Left ventricle myocardium superior (tissue), 1 donor: ENCODE measurements at regions not wholly inside any gene's neighbourhood (a gene's known extent, or its start where the extent isn't known, plus 50 kb on each side); places are given as distances from the start of the nearest gene placed in this dataset.

Experiments
- ATAC-seq: fragments of 200-7000 bp; cut with Tn5 transposase; one replicate; pipeline ENCODE4 v1.9.1; 2020; ENCODE audit warnings: mild to moderate bottlenecking, moderate library complexity
- DNase-seq: peaks from one replicate; pipeline ENCODE4 v3.0.0-alpha.2; 2020
- intact Hi-C: fragments of 100-400 bp; cut with micrococcal nuclease; formaldehyde crosslinking; loops from one replicate; pipeline ENCODE4 v1.11.0; 2022
- donor health status: DM: no; HTN: yes; CAD: no; lungs with severe emphysema.

DNA sequence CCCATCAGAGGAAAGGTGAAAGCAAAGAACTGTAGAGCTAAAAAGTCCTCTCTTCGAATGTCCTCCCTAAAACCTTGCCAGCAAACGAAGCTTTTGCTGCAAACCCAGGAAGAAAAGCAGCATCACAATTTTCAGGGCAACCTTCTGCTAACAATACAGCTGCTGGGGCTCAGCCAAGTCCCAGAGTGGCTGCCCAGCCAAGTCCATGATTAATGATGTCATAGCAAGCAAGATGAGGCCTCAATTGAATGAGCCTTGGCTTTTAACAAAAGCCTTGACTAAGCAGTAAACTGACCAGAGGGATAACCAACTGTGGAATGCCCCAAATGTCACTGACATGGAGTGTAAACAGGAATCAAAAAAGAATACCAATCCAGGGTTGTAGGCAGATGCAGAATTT, 342.7 kb downstream of the PMP22 start:
- DNase-seq = no peak
- no peak for ATAC-seq
- intact Hi-C loops = no loop called here

DNA sequence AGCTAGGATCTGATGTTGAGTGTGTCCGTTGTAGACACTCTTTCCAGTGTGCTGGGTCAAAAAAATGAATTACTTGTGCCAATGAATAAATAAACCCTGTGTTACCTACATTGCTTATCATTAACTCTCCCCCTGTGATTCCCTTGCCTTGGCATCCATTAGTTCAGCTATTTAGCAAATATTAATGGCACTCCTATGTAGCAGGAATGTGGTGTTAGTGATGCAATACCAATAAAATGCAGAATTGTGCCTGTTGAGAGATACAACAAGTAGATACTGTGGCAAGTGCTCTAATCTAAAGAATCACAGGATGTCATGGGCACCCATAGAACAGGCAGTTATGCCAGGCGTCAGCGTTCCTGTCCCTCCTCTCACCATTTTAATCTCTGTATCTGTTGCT, 343.2 kb downstream of the PMP22 start:
- intact Hi-C loops = no loop called here
- no peak for DNase-seq
- ATAC-seq = no peak

DNA sequence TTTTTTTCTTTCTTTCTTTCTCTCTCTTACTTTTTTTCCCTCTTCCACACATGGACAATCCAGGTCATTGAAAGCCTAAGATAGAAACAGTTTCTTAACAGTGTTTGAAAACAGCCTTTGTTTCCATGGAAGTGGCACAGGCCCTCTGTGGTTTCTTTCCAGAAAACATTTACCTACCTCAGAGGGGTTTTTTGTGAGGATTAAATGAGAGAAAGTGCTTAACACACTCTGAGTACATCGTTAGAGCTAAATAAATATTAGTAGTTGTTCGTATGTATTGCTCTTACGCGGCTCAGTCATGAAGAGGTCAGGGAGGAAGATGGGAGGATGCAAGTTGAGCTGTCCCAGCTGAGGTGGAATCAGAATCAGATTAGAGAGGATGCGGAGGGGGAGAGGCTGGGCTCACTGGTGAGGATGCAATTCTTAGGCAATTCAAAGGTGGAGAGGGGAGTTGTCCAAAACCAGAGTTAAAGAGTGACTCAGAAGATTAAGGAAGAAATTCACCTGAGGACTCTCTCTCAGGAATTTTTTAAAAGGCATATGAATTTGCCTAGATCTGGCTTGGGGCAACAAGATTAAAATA, 345.4 kb downstream of the PMP22 start:
- DNase-seq (no peak), ATAC-seq (no peak)
- intact Hi-C loops = no loop called here

DNA sequence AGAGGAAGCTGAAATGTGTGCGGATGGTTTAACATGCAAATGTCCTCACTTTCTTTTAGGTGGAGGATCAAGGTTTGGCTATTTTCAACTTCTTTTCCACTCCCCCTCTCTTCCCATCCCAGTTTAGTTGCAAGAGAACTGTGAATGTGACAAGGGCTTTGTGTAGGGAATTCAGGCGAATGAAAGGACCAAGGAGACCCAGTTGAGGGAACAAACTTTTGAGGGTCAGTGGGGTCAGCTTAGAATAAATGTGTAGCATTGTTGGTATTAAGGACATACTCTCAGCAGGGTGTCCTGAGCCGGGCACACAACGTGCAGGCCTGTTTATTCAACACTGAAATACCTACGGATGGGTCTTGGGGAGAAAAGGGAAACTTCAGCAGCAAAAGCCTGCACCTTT, 346.0 kb downstream of the PMP22 start:
- intact Hi-C loops = no loop called here
- no peak for ATAC-seq
- DNase-seq = no peak

DNA sequence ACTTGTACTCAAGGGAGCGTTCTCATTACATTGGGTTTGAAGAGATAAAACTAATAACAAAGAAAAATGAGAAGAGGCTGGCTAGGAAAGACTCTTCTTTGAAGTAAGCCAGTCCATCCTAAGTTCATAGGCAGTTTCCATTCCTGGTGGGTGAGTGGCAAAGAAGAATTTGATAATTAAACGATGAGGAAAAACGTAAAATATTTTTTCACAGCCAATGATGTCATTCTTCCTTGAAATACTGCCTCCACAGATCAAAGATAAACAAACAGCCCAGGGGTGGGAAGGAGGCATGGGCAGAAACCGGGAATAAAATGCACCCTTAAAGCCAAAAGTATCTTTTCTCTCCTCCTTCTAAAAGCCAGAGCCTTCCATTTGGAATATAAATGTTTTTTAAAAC, 346.6 kb downstream of the PMP22 start:
- no peak for DNase-seq
- ATAC-seq = no peak
- intact Hi-C loops = no loop called here

DNA sequence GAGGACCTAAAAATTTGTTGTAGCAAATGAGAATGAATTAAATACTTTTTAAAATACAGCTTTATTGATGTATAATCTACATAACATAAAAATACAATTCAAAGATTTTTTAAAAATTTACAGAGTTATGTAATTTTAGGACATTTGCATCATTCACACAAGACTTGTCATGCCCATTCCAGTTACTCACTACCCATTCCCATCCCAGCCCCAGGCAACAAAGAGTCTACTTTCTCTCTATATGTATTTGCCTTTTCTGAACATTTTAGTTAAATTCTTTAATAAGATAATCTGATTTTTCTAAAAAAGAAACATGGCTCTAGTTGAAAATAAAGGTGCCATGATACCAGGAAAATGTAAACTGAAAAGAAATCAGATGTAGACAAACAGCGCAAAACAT, 354.2 kb downstream of the PMP22 start:
- intact Hi-C loops = no loop called here
- ATAC-seq = no peak
- no peak for DNase-seq

DNA sequence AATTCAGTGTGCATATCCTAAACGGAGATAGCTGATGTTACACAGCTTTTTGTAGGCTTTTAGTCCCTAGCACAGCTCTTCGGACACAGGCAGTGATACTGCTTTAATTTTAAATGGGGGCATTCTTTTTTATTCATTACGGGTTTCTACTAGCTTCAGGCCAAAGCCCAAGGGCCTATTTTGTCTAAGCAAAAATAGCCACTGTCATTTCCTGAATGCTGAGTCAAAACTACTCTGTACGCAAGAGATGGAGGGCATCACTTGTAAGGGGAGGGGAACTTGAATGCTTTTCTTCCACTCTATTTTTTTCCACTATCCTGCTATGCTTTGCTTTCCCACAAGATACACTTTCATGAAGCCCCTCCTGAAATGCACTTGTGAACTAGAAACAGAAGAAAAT, 360.7 kb downstream of the PMP22 start:
- intact Hi-C loops = no loop called here
- DNase-seq (no peak), ATAC-seq (no peak)

DNA sequence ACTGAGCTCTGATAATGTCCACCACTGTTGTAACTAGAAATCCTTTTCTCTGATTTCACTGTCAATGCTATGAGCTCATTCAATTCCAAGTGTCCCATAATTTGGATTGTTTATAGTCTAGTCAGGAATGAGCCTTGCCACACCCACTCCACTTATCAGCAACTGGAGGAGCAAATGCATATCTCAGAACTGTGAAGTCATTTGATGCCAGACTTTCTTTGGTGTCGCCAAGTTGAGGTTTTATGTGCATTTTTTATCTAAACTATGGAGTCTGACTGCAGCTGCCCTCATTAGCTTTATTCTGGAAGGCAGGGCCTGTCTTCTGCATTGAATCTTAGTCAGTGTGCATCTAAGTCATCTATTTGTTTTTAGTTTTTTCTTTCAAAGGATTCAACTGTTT, 361.3 kb downstream of the PMP22 start:
- ATAC-seq (no peak), DNase-seq (no peak)
- intact Hi-C loops = no loop called here

DNA sequence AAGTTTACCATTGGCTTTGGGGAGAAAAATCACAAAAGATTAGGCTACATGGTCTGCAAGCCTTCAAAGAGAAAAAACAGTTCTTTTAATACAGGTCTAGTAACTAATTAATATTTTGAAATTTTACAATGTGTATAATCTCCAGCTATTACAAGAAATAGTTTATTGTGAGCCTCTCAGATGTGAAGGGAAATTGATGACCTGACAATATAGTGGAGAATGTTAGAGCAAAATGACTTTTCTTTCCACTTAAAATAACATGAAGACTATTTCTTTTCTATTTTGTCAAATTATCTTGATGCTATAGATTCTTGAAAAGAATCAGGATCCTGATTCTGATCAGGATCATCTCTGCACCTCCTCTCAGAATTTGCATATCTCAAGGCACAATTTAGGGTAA, 362.3 kb downstream of the PMP22 start:
- DNase-seq = no peak
- intact Hi-C loops = no loop called here
- no peak for ATAC-seq

DNA sequence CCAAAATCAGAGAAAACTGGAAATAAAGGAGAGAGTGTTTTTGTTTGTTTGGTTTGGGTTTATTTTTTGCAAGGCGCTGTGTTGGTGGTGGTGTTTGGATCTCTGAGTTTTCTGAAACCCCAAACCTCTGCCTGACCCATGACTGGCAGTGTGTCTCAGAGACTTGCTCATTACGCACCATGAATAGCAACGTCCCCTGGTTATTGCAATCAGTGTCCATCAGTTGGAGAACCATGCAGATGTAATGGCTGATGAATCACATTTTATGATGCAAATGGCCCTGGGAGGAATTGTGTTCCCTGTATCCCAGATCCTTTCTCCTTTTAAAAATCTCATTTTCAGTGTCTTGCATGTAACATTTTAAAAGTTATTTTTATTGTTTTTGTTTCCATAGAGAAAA, 362.8 kb downstream of the PMP22 start:
- ATAC-seq (no peak), DNase-seq (no peak)
- intact Hi-C loops = no loop called here

DNA sequence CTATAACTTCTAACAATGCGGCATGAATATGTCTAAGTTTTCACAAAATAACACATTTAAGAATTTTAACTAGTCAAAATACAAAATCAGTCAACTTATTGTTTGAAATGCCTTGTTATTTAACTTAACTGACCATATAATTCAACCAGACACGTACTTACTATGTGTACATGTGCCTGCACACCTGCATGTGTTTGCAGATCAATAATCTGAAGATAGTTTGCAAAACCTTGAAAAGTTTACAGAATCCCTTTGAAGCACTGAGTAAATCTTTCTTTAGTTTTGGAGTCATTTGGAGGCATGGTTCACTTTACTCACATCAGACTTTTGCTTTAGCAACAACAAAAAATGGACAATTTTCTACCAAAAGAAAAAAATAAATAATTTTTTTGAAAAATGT, 363.8 kb downstream of the PMP22 start:
- DNase-seq = no peak
- no peak for ATAC-seq
- intact Hi-C loops = no loop called here

DNA sequence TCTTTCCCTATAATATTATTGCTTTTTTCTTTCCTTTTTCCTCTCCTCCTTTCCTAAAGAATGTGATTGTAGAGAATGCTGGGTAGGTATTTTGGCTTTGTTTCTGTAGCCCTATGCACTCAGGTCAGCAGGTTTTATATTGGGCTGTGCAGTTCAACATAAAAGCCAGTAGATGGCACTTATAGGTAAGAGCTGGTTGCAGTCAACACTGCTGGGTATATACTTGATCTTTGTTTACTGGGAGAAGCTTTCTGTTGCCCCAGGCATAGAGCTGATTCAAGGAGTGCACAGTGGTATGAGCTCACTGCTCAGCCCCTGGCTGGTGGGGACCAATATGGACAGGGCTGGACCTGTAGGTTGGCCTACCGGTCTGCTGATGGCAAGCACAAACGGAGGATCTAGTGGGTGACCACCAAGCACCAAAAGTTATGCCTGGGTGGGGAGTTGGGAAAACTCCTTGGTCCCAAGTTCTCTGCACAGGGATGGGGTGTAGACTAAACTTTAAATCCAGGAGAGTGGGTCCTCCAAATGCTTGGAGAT, 378.9 kb downstream of the PMP22 start:
- DNase-seq (no peak), ATAC-seq (no peak)
- intact Hi-C loops = no loop called here

DNA sequence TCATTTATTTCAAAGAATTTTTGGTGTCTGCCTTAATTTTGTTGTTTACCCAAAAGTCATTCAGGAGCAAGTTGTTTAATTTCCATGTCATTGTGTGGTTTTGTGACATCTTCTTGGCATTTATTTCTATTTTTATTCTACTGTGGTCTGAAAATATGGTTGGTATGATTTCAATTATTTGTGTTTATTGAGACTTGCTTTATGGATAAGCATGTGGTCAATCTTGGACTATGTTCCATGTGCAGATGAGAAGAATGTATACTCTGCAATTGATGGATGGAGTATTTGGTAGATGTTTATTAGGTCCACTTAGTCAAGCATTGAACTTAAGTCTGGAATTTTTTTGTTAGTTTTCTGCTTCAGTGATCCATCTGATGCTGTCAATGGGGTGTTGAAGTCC, 383.0 kb downstream of the PMP22 start:
- no peak for ATAC-seq
- intact Hi-C loops = no loop called here
- no peak for DNase-seq

DNA sequence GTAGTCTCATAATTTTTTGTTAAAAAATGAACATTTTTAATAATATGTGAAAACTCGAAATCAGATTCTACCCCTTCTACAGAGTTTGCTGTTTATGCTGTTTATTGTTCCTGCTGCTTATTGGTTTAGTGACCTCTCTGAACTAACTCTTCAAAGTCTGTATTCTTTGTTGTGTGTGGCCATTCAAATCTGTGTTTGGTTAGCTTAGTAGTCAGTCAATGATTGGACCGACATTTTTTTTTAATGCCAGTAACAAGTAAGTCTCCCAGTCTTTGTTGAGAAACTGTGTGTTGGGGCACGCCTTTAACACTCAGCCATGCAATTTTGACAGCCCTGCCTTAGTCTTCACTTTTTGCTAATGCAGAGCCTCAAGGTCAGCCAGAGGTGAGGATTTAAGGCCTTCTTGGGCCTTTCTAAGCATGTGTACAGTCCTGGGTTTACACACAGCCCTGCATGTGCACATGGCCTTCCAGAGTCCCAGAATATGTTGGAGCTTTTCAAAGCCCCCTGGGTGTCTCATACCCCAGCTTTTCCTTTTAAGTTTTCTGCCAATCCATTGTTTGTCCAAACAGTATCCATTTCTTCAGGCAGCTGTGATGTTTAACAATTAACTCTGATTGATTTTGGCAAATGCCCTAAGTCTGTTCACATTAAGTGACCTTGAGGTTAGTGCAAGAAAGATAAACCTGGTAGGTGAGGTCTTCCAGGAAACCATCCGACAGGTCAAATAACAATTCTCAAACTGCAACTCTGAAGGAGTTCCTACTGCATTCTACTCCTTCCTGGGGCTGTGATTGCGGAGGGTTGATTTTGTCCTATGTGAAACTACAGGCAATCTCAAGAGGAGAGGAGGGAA, 389.3 kb downstream of the PMP22 start:
- intact Hi-C loops = no loop called here
- ATAC-seq (no peak), DNase-seq (no peak)

DNA sequence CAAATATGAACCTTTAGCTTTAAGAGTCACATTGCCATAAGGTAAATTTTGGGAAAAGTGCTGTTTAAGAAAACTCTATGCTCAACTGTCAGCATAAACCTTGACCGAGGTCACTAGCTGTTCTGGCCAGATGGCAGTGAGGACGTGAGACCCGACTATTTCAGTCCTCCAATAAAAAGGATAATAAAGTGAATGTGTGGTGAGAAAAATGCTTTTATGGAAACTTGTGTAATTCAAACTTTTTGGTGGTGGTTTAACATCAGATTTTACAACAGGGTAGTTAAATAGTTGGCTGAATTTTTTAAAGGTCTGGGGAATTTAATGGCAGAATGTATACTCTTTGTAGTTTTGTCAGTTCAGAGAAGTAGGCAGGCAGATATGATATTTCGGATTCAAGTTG, 391.1 kb downstream of the PMP22 start:
- no peak for ATAC-seq
- no peak for DNase-seq
- intact Hi-C loops = no loop called here

DNA sequence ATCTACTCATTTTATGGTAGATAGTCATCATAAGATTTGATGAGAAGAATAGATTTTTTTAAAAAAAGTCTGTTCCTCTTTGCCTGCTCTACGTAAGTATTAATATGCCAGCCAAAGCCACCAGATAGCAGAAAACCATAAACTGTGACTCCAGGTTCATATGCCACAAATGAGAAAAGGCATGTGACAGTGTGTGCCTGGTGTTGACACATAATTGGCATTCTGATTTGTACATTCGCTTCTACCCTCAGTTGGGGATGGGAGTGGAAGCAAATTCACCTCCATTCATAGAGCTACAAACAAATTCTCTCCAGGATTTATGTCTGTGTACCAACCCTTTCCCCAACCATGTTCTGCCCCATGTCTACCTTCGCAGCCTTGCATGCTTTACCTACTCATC, 391.6 kb downstream of the PMP22 start:
- DNase-seq (no peak), ATAC-seq (peak; percentile 54)
- intact Hi-C loops = no loop called here

DNA sequence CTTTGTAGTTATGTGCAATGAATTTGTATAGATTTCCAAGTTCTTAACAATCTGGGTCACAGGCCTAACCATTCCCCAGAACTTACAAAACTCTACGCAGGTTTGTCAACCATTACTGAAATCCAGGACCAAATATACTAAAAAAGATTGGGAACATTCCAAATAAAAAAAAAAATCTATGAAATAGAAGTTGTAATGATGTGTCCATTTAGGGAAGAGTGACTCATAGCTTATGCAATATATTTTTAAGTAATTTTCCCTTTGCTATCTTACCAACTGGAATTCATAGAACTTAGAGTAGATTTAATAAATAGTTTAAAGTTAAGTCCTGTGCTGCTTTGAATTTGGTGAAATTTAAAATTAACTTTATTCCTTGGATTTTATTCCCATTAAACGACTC, 393.2 kb downstream of the PMP22 start:
- ATAC-seq = no peak
- no peak for DNase-seq
- intact Hi-C loops = no loop called here

DNA sequence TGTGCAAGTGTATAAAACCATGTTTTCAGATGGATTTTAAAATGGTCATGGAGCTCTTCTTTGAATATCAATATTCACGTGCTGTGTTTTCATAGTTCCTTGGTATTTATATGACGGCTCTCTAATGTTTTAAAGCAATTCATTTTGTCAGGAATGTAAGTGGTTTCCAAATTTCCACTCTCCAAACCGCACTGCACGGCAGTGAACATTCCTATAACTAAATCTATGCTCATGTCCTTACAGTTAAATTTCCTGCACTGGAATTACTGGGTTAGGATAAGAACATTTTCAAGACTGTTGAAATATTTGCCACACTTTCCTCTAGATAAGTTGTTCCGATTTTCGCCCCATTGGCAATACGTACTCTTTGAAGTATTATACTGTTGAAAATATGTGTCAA, 398.9 kb downstream of the PMP22 start:
- ATAC-seq (no peak), DNase-seq (no peak)
- intact Hi-C loops = no loop called here

DNA sequence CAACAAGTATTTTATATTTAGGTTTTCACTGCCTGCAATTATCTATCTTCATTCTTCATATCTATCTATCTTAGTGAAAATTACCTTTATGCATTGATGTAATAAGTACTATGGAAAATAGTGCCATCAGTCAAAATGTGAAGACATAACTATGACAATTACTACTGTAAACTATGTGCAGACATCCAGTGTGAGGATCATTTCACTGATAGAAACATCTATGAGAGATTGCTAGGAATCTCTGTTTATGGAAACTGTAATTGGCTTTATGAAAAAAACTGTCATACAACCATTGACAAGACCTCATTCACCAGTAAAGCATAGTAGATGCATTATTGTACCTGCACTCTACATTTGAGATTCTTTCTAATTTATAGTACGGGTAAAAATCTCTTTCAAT, 401.0 kb downstream of the PMP22 start:
- DNase-seq (no peak), ATAC-seq (no peak)
- intact Hi-C loops = no loop called here

DNA sequence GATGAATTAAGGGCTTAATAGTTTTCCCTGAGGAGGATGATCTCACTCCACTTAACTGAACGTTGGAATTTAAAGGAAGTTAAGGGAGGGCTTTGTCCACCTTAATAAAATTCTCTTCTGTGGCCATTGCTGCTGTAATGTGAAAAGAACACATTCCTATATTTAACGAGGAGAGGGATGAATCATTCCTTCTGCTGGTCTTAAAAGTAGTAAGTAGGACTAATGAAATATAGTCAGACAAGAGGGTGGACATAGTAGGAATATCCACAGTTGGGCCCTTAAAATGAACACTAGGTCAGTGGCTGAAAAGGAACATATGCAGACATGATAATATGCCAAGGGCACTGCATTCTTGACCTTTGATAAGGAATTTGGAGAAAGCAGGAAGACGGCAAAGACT, 405.6 kb downstream of the PMP22 start:
- intact Hi-C loops = no loop called here
- DNase-seq (no peak), ATAC-seq (no peak)

DNA sequence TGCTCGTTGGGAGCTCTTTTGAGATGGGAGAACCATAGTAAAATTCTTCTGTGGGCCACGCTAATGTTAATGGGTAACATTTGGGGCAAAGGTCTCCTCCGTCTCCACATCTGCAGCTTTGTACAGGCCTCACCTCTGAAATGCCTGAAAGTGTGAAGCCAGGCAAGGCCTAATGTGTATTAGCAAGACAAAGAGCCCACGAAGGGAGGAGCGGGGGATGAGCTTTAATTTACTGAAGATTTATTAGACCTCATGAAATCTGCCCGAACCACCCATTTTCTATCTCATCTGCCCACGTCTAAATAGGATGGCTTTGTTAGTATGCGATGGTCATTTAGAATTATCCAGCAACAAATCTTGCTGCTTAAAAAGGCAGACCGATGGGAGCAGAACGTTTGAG, 408.9 kb downstream of the PMP22 start:
- intact Hi-C loops = no loop called here
- ATAC-seq = no peak
- DNase-seq = no peak
